Thyroid gland (tissue), 4 donors: ENCODE measurements at regions not wholly inside any gene's neighbourhood (a gene's known extent, or its start where the extent isn't known, plus 50 kb on each side); places are given as distances from the start of the nearest gene placed in this dataset.

Experiments
- DNase-seq, 2 donors: peaks; one replicate each; pipeline ENCODE4 v3.0.0-alpha.2; 2019
- H3K27ac ChIP-seq, 3 donors: fragments of 200-600 bp; sonication (generic); 1 replicate in 2 of 3; 2 replicates in 1 of 3; pipeline ENCODE4 v1.5.1; 2016 to 2019; ENCODE audit warnings: mild to moderate bottlenecking in 1 of 3, moderate library complexity in 1 of 3
- H3K27me3 ChIP-seq: fragments of 200-600 bp; sonication (generic); one replicate; pipeline ENCODE4 v1.5.1; 2019
- H3K36me3 ChIP-seq, 2 donors: fragments of 200-600 bp; sonication (generic); one replicate each; pipeline ENCODE4 v1.5.1; 2016 to 2019
- H3K4me1 ChIP-seq, 2 donors: fragments of 200-600 bp; sonication (generic); one replicate each; pipeline ENCODE4 v1.5.1; 2017 to 2019
- H3K4me3 ChIP-seq, 3 donors: fragments of 200-600 bp; sonication (generic); replicated peaks in 1 of 3; 1 replicate in 2 of 3; 2 replicates in 1 of 3; pipeline ENCODE4 v1.5.1; 2016; ENCODE audit warnings: mild to moderate bottlenecking in 1 of 3
- H3K9me3 ChIP-seq: fragments of 200-600 bp; sonication (generic); one replicate; pipeline ENCODE4 v1.5.1; 2017
- POLR2A ChIP-seq, 2 donors: fragments of 450-650 bp; IDR thresholded peaks; one replicate each; pipeline ENCODE4 v1.6.1; 2017; ENCODE audit warnings: antibody characterized with exemption in 2 of 2, mild to moderate bottlenecking in 2 of 2, moderate library complexity in 1 of 2
- WGBS, 2 donors: methylation state at CpG; one replicate each; pipeline ENCODE4 v1.1.5; 2017; 5-methylcytosine and 5-hydroxymethylcytosine counted together
- intact Hi-C: fragments of 100-400 bp; cut with DNase I; formaldehyde crosslinking; loops from one replicate; pipeline ENCODE4 v1.15.1; 2023
- TF ChIP-seq, protein P1 (sequence below), 6 experiments: fragments of 200-600 bp in 3 of 6; fragments of 450-650 bp in 3 of 6; sonication (generic) in 3 of 6; IDR thresholded peaks; one replicate each; pipeline ENCODE4 v1.5.1; 2016 to 2019; ENCODE audit warnings: antibody characterized with exemption in 6 of 6, mild to moderate bottlenecking in 2 of 6, inconsistent platforms in 1 of 6, moderate library complexity in 1 of 6

DNA sequence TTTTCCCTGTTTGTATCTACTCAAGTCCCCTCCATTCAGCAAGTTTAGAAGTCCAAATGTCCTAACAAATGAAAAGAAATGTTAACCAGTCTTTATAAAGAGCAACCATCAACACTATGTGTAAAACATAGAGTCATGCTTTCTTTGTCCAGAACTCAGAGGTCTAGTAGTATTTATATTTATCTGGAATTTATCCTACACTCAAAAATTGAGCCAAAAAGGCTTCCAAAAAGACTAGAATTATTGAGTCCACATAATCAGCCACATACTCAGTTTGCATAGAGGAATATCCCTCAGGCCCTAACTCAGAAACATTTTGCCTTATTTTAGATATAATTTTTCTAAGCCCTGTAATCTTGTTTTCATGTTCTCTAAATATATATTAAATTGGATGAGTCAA is 455.0 kb downstream of the COL12A1 start:
- Histone ChIP-seq H3K4me1 (no peaks in the 10 kb centered on the region), H3K27ac (no peak overlapping the region), H3K27me3 (no peaks in the 10 kb centered on the region), H3K4me3 (no peak overlapping the region), H3K36me3 (no peaks in the 10 kb centered on the region), H3K9me3 (no peaks in the 10 kb centered on the region)
- intact Hi-C loops, result loop anchor here (5.0 kb wide), 1 partner anchor 456 kb away; the partner anchor contains the start of gene COL12A1
- TF ChIP-seq, protein P1, sequence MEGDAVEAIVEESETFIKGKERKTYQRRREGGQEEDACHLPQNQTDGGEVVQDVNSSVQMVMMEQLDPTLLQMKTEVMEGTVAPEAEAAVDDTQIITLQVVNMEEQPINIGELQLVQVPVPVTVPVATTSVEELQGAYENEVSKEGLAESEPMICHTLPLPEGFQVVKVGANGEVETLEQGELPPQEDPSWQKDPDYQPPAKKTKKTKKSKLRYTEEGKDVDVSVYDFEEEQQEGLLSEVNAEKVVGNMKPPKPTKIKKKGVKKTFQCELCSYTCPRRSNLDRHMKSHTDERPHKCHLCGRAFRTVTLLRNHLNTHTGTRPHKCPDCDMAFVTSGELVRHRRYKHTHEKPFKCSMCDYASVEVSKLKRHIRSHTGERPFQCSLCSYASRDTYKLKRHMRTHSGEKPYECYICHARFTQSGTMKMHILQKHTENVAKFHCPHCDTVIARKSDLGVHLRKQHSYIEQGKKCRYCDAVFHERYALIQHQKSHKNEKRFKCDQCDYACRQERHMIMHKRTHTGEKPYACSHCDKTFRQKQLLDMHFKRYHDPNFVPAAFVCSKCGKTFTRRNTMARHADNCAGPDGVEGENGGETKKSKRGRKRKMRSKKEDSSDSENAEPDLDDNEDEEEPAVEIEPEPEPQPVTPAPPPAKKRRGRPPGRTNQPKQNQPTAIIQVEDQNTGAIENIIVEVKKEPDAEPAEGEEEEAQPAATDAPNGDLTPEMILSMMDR (IDR thresholded peaks at IDR 0.05), result no peak
- TF ChIP-seq POLR2A (IDR thresholded peaks at IDR 0.05), result no peak
- DNase-seq, result no peak

GRCh38 chr6:74749211-74750147 is 456.4 kb downstream of the COL12A1 start:
- intact Hi-C loops, result loop anchor here (5.0 kb wide), 1 partner anchor 458 kb away; the partner anchor contains the start of gene COL12A1
- no peak for TF ChIP-seq POLR2A (IDR thresholded peaks at IDR 0.05)
- TF ChIP-seq, protein P1 (IDR thresholded peaks at IDR 0.05), result no peak
- Histone ChIP-seq H3K4me1 (no peaks in the 10 kb centered on the region), H3K27me3 (no peaks in the 10 kb centered on the region), H3K27ac (no peak overlapping the region), H3K36me3 (no peaks in the 10 kb centered on the region), H3K9me3 (no peaks in the 10 kb centered on the region), H3K4me3 (no peak overlapping the region)
- no peak for DNase-seq
- 74 to 75% methylated on average over 10 of the region's 10 CpGs for WGBS, 2 donors

DNA sequence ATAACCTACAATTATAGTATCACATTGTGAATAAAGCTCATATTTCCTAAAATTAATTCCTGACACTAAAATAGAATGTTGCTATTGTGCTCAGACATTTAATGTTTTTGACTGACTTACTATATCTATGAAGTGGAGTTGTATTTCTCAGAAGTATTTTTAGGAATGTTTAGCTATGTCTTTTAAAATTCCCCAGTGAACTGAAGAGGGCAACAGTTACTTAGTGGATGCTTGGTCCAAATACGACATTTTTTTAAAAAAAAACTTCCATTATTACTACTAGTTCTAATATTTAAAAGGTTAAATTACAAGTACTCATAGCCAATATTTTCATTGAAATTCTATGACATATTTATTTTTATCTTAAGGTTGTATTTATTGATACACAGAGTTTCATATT is 460.2 kb downstream of the COL12A1 start:
- intact Hi-C loops, result no loop called here
- no peak for TF ChIP-seq POLR2A (IDR thresholded peaks at IDR 0.05)
- TF ChIP-seq, protein P1 (IDR thresholded peaks at IDR 0.05), result no peak
- 64 to 66% methylated on average over 1 of the region's 1 CpG for WGBS, 2 donors
- Histone ChIP-seq H3K9me3 (no peaks in the 10 kb centered on the region), H3K27ac (no peak overlapping the region), H3K36me3 (no peaks in the 10 kb centered on the region), H3K4me3 (no peak overlapping the region), H3K4me1 (no peaks in the 10 kb centered on the region), H3K27me3 (no peaks in the 10 kb centered on the region)
- no peak for DNase-seq

DNA sequence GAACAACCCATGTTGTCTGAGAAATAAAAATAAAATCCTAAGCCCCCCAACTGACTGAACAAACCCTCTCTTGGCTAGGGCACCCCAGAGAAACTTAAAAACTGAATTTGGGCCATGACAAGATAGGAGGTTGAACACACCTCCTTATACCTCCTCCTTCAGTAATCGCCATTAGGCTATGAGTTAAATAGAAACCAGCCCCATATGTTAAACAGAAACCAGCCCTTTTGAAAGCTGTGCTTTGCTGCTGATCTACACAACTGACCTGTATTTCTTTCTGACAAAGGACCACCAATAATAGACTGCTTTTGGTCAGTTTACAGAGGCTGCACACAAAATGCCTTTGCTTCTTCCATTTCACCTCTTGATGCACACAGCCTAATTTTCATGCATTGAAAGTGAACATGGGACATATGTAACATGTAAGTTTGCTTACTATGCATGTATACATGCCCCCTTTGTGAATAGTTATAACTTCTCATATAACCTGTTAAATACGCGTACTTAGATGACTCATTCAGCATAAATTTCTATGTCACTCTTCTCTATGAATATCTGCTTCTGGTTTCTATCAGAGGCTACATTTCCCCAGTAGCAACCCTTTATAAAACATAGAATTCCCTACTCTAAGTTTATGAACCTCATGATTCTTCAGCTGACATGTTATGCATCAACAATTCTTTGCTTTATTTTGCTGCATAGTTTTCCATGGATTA is 462.9 kb downstream of the COL12A1 start:
- H3K27me3 ChIP-seq, result no peaks in the 10 kb centered on the region
- H3K4me1 ChIP-seq, result no peaks in the 10 kb centered on the region
- TF ChIP-seq POLR2A (IDR thresholded peaks at IDR 0.05), result no peak
- TF ChIP-seq, protein P1 (IDR thresholded peaks at IDR 0.05), result no peak
- H3K9me3 ChIP-seq, result no peaks in the 10 kb centered on the region
- H3K4me3 ChIP-seq, result no peak overlapping the region
- no peak for DNase-seq
- intact Hi-C loops, result no loop called here
- WGBS, 2 donors, result 94 to 97% methylated on average over 3 of the region's 3 CpGs
- H3K27ac ChIP-seq, result no peak overlapping the region
- no peaks in the 10 kb centered on the region for H3K36me3 ChIP-seq

- Histone ChIP-seq H3K9me3 (no peaks in the 10 kb centered on the region), H3K27me3 (no peaks in the 10 kb centered on the region), H3K4me1 (no peaks in the 10 kb centered on the region), H3K27ac (no peak overlapping the region), H3K36me3 (no peaks in the 10 kb centered on the region), H3K4me3 (no peak overlapping the region)
- TF ChIP-seq POLR2A (IDR thresholded peaks at IDR 0.05), result no peak
- TF ChIP-seq, protein P1 (IDR thresholded peaks at IDR 0.05), result no peak
- intact Hi-C loops, result no loop called here
- no peak for DNase-seq
- 61 to 88% methylated on average over 1 of the region's 1 CpG for WGBS, 2 donors
These were observed 464.2 kb downstream of the COL12A1 start for GRCh38 chr6:74741646-74742045.
